Trophoblast cell (in vitro differentiated cells and primary cell): ENCODE measurements at regions not wholly inside any gene's neighbourhood (a gene's known extent, or its start where the extent isn't known, plus 50 kb on each side); places are given as distances from the start of the nearest gene placed in this dataset.

Experiments used
- DNase-seq, 2 donors: peaks; one replicate each; pipeline ENCODE4 v3.0.0-alpha.2; 2016
- H2AFZ ChIP-seq: 2 replicates; pipeline ENCODE4 v1.6.1; 2013; ENCODE audit warnings: low read length, moderate library complexity, mild to moderate bottlenecking; ENCODE audit not compliant: insufficient read depth, poor library complexity
- H2AK5ac ChIP-seq: 2 replicates; pipeline ENCODE4 v1.6.1; 2013; ENCODE audit warnings: mild to moderate bottlenecking, low read length
- H2BK120ac ChIP-seq: 2 replicates; pipeline ENCODE4 v1.6.1; 2013; ENCODE audit warnings: low read length, mild to moderate bottlenecking, moderate library complexity; ENCODE audit not compliant: insufficient read depth, poor library complexity
- H2BK12ac ChIP-seq: 2 replicates; pipeline ENCODE4 v1.6.1; 2013; ENCODE audit warnings: mild to moderate bottlenecking, low read length, moderate library complexity
- H2BK5ac ChIP-seq: 2 replicates; pipeline ENCODE4 v1.6.1; 2013; ENCODE audit warnings: low read length, low read depth, moderate library complexity, mild to moderate bottlenecking; ENCODE audit not compliant: poor library complexity
- H3K14ac ChIP-seq: 2 replicates; pipeline ENCODE4 v1.6.1; 2013; ENCODE audit warnings: mild to moderate bottlenecking, low read length
- H3K18ac ChIP-seq: 2 replicates; pipeline ENCODE4 v1.6.1; 2013; ENCODE audit warnings: mild to moderate bottlenecking, low read length
- H3K23ac ChIP-seq: 2 replicates; pipeline ENCODE4 v1.6.1; 2013; ENCODE audit warnings: low read length
- H3K27ac ChIP-seq: 2 replicates; pipeline ENCODE4 v1.5.1; 2013; ENCODE audit warnings: low read depth, mild to moderate bottlenecking, inconsistent platforms, low read length, moderate library complexity
- H3K27me3 ChIP-seq: 2 replicates; pipeline ENCODE4 v1.6.1; 2013; ENCODE audit warnings: inconsistent platforms, mild to moderate bottlenecking, low read length, moderate library complexity; ENCODE audit not compliant: insufficient read depth
- H3K36me3 ChIP-seq, 2 experiments: 1 replicate in 1 of 2; 2 replicates in 1 of 2; pipeline ENCODE4 v1.6.1; 2013; ENCODE audit warnings: low read length in 2 of 2, mild to moderate bottlenecking in 2 of 2, moderate library complexity in 1 of 2; ENCODE audit not compliant: insufficient read depth in 2 of 2, control insufficient read depth in 1 of 2
- H3K4ac ChIP-seq: 2 replicates; pipeline ENCODE4 v1.6.1; 2013; ENCODE audit warnings: low read depth, mild to moderate bottlenecking, low read length, moderate library complexity
- H3K4me1 ChIP-seq, 2 experiments: 1 replicate in 1 of 2; 2 replicates in 1 of 2; pipeline ENCODE4 v1.6.1; 2013; ENCODE audit warnings: low read length in 2 of 2, mild to moderate bottlenecking in 2 of 2, moderate library complexity in 1 of 2; ENCODE audit not compliant: insufficient read depth in 2 of 2, control insufficient read depth in 1 of 2
- H3K4me2 ChIP-seq: 2 replicates; pipeline ENCODE4 v1.6.1; 2013; ENCODE audit warnings: inconsistent platforms, mild to moderate bottlenecking, low read length, moderate library complexity
- H3K4me3 ChIP-seq: 2 replicates; pipeline ENCODE4 v1.5.1; 2013; ENCODE audit warnings: mild to moderate bottlenecking, low read depth, low read length, inconsistent platforms
- H3K79me1 ChIP-seq: one replicate; pipeline ENCODE4 v1.6.1; 2013; ENCODE audit warnings: low read length
- H3K79me2 ChIP-seq: 2 replicates; pipeline ENCODE4 v1.6.1; 2013; ENCODE audit warnings: low read length, mild to moderate bottlenecking; ENCODE audit not compliant: control insufficient read depth, insufficient read depth, poor library complexity
- H3K9ac ChIP-seq: 2 replicates; pipeline ENCODE4 v1.6.1; 2013; ENCODE audit warnings: mild to moderate bottlenecking, low read length
- H3K9me3 ChIP-seq: 2 replicates; pipeline ENCODE4 v1.6.1; 2013; ENCODE audit warnings: low read depth, mild to moderate bottlenecking, control low read depth, inconsistent platforms, low read length; ENCODE audit not compliant: insufficient read depth
- H4K12ac ChIP-seq: 2 replicates; pipeline ENCODE4 v1.6.1; 2013; ENCODE audit warnings: low read depth, mild to moderate bottlenecking, low read length, moderate library complexity
- H4K8ac ChIP-seq: 2 replicates; pipeline ENCODE4 v1.6.1; 2013; ENCODE audit warnings: low read depth, mild to moderate bottlenecking, low read length, moderate library complexity
- H4K91ac ChIP-seq: one replicate; pipeline ENCODE4 v1.6.1; 2013; ENCODE audit warnings: low read depth, mild to moderate bottlenecking, low read length, moderate library complexity
- WGBS: extraction: QIAGEN DNeasy Blood & Tissue Kit; methylation state at CpG from one replicate; pipeline ENCODE4 v1.1.7; 2013; ENCODE audit warnings: missing lambda C conversion rate; ENCODE audit not compliant: insufficient read length, insufficient coverage; ENCODE audit errors: extremely low coverage; 5-methylcytosine and 5-hydroxymethylcytosine counted together

DNA sequence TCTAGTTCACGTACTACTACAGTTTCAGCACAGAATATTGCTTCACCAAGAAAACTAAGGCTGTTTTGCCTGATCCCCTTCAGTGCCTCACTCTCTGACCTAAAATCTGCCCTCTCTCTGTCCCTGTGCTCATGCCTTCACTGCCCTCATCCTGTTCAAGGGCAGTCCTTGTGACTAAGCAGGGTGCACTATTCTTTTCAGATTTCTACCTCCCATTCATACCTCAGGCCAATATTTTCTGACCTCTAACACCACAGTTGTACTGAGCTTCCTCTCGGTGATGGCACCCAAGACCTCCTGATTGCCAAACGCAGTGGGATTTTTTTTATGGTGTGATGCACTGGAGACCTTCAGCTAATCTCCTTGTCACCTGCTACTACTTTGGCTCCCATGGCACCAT is 57.7 kb upstream of the GADD45A start:
- no peak overlapping the region for H3K14ac ChIP-seq
- no peaks in the 10 kb centered on the region for H3K79me2 ChIP-seq
- no peak overlapping the region for H2BK12ac ChIP-seq
- H4K8ac ChIP-seq = no peak overlapping the region
- DNase-seq = no peak
- no peak overlapping the region for H4K12ac ChIP-seq
- no peak overlapping the region for H4K91ac ChIP-seq
- WGBS = no CpG with 5 or more reads among the region's 3 CpGs
- H3K9me3 ChIP-seq = no peaks in the 10 kb centered on the region
- no peaks in the 10 kb centered on the region for H3K27me3 ChIP-seq
- H3K23ac ChIP-seq = no peak overlapping the region
- H3K4me2 ChIP-seq = no peak overlapping the region
- H3K36me3 ChIP-seq = no peaks in the 10 kb centered on the region
- H2BK120ac ChIP-seq = no peak overlapping the region
- H2BK5ac ChIP-seq = no peak overlapping the region
- no peak overlapping the region for H2AFZ ChIP-seq
- no peak overlapping the region for H3K18ac ChIP-seq
- H2AK5ac ChIP-seq = no peak overlapping the region
- H3K79me1 ChIP-seq = no peaks in the 10 kb centered on the region
- H3K4me1 ChIP-seq = no peaks in the 10 kb centered on the region
- H3K27ac ChIP-seq = no peak overlapping the region
- H3K9ac ChIP-seq = no peak overlapping the region
- no peak overlapping the region for H3K4me3 ChIP-seq
- H3K4ac ChIP-seq = no peak overlapping the region

DNA sequence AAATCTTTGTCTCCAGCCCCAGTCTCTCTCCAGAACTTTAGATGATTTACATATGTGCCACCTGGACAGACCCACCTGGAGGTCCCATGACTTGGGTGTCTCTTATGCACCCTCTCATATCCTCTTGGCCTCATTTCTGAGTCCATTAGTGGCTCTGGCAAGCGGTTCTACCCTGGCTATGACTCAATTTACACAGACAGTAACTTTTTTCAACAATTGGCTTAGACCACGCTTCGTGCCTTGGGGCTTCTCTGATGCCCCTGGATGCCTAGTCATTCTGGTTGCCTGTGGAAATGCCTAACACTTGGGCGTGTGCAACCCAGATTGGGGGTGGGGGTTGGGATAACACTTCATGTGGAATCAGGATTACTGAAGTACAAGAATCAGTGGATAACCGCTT is 57.1 kb upstream of the GADD45A start:
- no peak overlapping the region for H2BK120ac ChIP-seq
- H4K12ac ChIP-seq = no peak overlapping the region
- H4K91ac ChIP-seq = no peak overlapping the region
- H3K18ac ChIP-seq = no peak overlapping the region
- no peak overlapping the region for H2AK5ac ChIP-seq
- H3K79me1 ChIP-seq = no peaks in the 10 kb centered on the region
- H3K27ac ChIP-seq = no peak overlapping the region
- no peak overlapping the region for H3K4ac ChIP-seq
- no peak overlapping the region for H4K8ac ChIP-seq
- H3K14ac ChIP-seq = no peak overlapping the region
- peaks cover 0 to 1% of the 10 kb centered on the region in 2 experiments for H3K4me1 ChIP-seq
- H3K4me2 ChIP-seq = no peak overlapping the region
- whole genome bisulfite sequencing = no CpG with 5 or more reads among the region's 5 CpGs
- H2BK5ac ChIP-seq = no peak overlapping the region
- H3K9me3 ChIP-seq = no peaks in the 10 kb centered on the region
- no peaks in the 10 kb centered on the region for H3K79me2 ChIP-seq
- no peaks in the 10 kb centered on the region for H3K36me3 ChIP-seq
- no peak overlapping the region for H3K9ac ChIP-seq
- no peak for DNase-seq
- no peak overlapping the region for H2BK12ac ChIP-seq
- no peak overlapping the region for H3K23ac ChIP-seq
- H2AFZ ChIP-seq = no peak overlapping the region
- no peak overlapping the region for H3K4me3 ChIP-seq
- H3K27me3 ChIP-seq = no peaks in the 10 kb centered on the region

DNA sequence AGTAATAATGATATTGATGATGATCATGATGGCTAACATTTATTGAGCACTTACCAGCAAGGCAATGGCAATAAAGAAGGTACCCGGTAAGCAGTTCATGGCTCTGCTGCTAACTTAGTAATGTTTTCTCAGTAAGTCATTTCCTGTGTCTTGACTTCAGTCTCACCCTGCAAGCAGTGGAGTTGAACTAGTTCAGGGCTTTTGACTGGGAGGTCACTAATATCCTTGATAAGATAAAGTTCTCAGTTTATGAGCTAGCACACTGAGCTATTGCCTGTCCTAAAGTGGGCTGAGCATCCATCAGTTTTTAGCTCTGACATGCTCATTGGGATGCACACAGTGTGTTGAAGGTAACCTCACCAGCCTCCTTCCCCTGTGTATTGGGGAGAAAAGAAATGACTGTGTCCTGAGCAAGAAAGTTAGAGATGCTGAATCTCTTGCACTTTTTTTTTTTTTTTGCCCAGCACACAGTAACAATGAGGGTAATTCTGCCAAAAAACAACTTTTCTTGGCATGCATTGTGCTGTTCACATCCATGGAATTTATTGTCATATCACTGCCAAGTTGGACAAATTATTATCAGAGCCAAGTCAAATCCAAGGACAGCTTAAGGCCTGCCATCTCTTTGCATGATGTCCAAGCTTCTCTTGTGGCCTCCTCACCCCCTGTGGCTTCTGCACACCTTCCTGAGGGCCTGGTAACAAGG is 55.5 kb upstream of the GADD45A start:
- no peak for DNase-seq
- H3K79me1 ChIP-seq = no peaks in the 10 kb centered on the region
- WGBS = no CpG with 5 or more reads among the region's 1 CpG

DNA sequence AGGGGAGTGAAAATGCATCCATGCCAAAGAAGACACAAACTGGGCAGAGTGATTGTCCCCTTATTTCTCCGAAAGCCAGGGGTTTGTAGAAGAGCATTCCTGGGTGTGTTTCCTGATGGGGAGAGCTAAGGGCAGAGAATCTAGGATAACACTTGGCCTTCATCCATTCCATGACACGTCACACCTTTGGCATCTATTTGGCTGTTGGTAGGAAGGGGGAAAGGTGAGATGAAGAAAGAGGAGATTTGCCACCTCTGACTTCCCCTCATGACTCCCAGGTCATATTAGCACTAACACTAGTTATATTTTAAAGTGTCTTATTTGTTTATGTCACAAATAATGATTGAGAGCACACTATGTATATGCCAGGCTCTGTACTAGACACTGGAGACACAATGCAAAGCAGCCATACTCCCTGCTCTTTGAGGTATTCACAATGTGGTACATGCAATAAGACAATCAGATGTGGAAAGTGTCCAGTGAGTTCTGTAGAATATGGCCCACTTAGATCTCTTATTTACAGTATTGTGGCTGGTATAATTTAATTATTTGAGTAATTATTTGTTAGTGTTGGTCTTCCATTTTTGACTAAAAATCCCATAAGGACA is 54.5 kb upstream of the GADD45A start:
- Histone ChIP-seq H3K14ac (no peak overlapping the region), H2BK12ac (no peak overlapping the region), H3K27me3 (no peaks in the 10 kb centered on the region), H4K91ac (no peak overlapping the region), H3K9ac (peak overlapping the region; percentile 16), H4K12ac (no peak overlapping the region), H2AFZ (no peak overlapping the region), H3K36me3 (no peaks in the 10 kb centered on the region), H3K4me1 (peaks cover 0 to 6% of the 10 kb centered on the region in 2 experiments), H2AK5ac (no peak overlapping the region), H3K9me3 (no peaks in the 10 kb centered on the region), H3K4me2 (no peak overlapping the region), H3K27ac (no peak overlapping the region), H3K23ac (peak overlapping the region; percentile 43), H4K8ac (no peak overlapping the region), H3K18ac (no peak overlapping the region), H3K4me3 (no peak overlapping the region), H3K79me2 (no peaks in the 10 kb centered on the region), H2BK120ac (no peak overlapping the region), H3K4ac (no peak overlapping the region), H2BK5ac (no peak overlapping the region), H3K79me1 (no peaks in the 10 kb centered on the region)
- no peak for DNase-seq
- WGBS = no CpG with 5 or more reads among the region's 2 CpGs

More for the DNA sequence above, 55.5 kb upstream of the GADD45A start:
- Histone ChIP-seq H3K18ac (no peak overlapping the region), H3K4me3 (no peak overlapping the region), H2BK12ac (no peak overlapping the region), H3K4ac (no peak overlapping the region), H3K27ac (no peak overlapping the region), H4K12ac (no peak overlapping the region), H4K91ac (no peak overlapping the region), H3K4me2 (no peak overlapping the region), H3K36me3 (no peaks in the 10 kb centered on the region), H2BK5ac (no peak overlapping the region), H3K23ac (no peak overlapping the region), H3K79me2 (no peaks in the 10 kb centered on the region), H4K8ac (no peak overlapping the region), H2AFZ (no peak overlapping the region), H3K4me1 (peaks cover 0 to 5% of the 10 kb centered on the region in 2 experiments), H3K9me3 (no peaks in the 10 kb centered on the region), H3K14ac (no peak overlapping the region), H3K9ac (no peak overlapping the region), H3K27me3 (no peaks in the 10 kb centered on the region), H2BK120ac (no peak overlapping the region), H2AK5ac (no peak overlapping the region)
